ENCODE measurements at regions not wholly inside any gene's neighbourhood (a gene's known extent, or its start where the extent isn't known, plus 50 kb on each side); places are given as distances from the start of the nearest gene placed in this dataset.
"Not testable (repeated sequence)": the region's sequence is repeated elsewhere in the genome, so short reads cannot be mapped to it uniquely, and the experiment has no call there.

- peak; percentile 76 for DNase-seq (ENCODE audit: low read depth)
Observed at GRCh38 chr17:77086433-77087010, 54.2 kb upstream of the SEC14L1 start.

- DNase-seq (ENCODE audit: low read depth): no peak
Observed at GRCh38 chr17:77087650-77088454, 52.9 kb upstream of the SEC14L1 start.

GRCh38 chr17:77088455-77089123, 52.2 kb upstream of the SEC14L1 start:
- peak; percentile 98 for DNase-seq (ENCODE audit: low read depth)

- DNase-seq (ENCODE audit: low read depth): peak; percentile 5
Observed at GRCh38 chr17:77089124-77089490, 51.7 kb upstream of the SEC14L1 start.

- DNase-seq (ENCODE audit: low read depth): not testable (repeated sequence)
Observed at GRCh38 chr17:77089949-77090348, 50.8 kb upstream of the SEC14L1 start.

GRCh38 chr17:77090476-77090875, 50.3 kb upstream of the SEC14L1 start:
- no peak for DNase-seq (ENCODE audit: low read depth)
